Calu3 (cell line): ENCODE measurements at regions not wholly inside any gene's neighbourhood (a gene's known extent, or its start where the extent isn't known, plus 50 kb on each side); places are given as distances from the start of the nearest gene placed in this dataset.

ENCODE experiments used
- BruUV-seq: library from RNA; stranded (reverse); fragments of 400-500 nt; replicated peaks from 2 replicates; lab custom pipeline; 2021; lab: Mats Ljungman, UMichigan
- CTCF ChIA-PET: fragments of 300-600 bp; sonication (Branson Sonifier 250); formaldehyde crosslinking; loops from one replicate; lab custom pipeline; 2022; ENCODE audit warnings: antibody characterized with exemption; lab: Charles Lee
- DNase-seq: peaks from one replicate; pipeline ENCODE4 v3.0.0; 2022
- H3K27ac Mint-ChIP-seq: one replicate; pipeline ENCODE4 v1.8.0; 2022; ENCODE audit warnings: mixed read lengths; ENCODE audit not compliant: unreplicated experiment
- H3K27me3 Mint-ChIP-seq: one replicate; pipeline ENCODE4 v1.8.0; 2022; ENCODE audit warnings: mixed read lengths; ENCODE audit not compliant: unreplicated experiment
- H3K36me3 Mint-ChIP-seq: one replicate; pipeline ENCODE4 v1.8.0; 2022; ENCODE audit warnings: mild to moderate bottlenecking, moderate library complexity, mixed read lengths; ENCODE audit not compliant: insufficient read depth, unreplicated experiment
- H3K4me1 Mint-ChIP-seq: one replicate; pipeline ENCODE4 v1.8.0; 2022; ENCODE audit warnings: mild to moderate bottlenecking, low read depth, mixed read lengths; ENCODE audit not compliant: unreplicated experiment
- H3K4me3 Mint-ChIP-seq: one replicate; pipeline ENCODE4 v1.8.0; 2022; ENCODE audit warnings: mild to moderate bottlenecking, low read depth, moderate library complexity, mixed read lengths; ENCODE audit not compliant: unreplicated experiment
- H3K9me3 Mint-ChIP-seq: one replicate; pipeline ENCODE4 v1.8.0; 2022; ENCODE audit warnings: low read depth, mixed read lengths; ENCODE audit not compliant: unreplicated experiment
- intact Hi-C: fragments of 100-400 bp; cut with micrococcal nuclease; formaldehyde crosslinking; loops from one replicate; pipeline ENCODE4 v1.10.0; 2022; ENCODE audit not compliant: unreplicated experiment
- TF ChIP-seq, protein P1 (sequence below): fragments of 200-600 bp; IDR thresholded peaks from one replicate; pipeline ENCODE4 v1.8.0; 2022; ENCODE audit warnings: antibody characterized with exemption; ENCODE audit not compliant: unreplicated experiment

DNA sequence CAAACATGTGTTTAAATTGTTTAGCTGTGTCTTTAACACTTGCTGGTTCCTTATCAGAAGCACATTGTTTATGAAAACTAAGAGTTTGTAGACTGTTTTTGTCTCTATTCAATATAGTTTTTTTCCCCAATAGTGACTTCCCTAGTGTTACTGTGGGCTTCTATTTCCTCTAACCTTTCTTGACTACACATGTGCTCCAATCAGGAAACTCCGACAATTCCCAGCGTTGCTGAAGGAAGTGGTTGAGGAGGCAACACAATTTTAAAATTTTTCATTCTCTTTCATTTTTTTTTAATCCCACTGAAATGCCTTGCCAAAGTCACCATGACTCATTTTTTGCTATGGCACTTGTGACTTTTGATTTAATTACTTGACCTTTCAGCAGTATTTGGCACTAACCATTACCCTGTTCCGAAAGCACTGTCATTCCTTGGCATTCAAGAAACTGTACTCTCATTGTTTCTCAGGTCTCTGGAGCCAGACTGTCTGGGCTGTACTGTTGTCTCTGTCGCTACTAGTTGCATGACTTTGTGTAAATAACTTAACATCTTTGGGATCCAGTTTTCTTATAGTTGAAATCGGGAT is 67.6 kb upstream of the FREM3 start:
- Mint-ChIP-seq H3K36me3 (no peaks in the 10 kb centered on the region), H3K4me1 (no peaks in the 10 kb centered on the region), H3K27ac (no peak overlapping the region), H3K27me3 (no peaks in the 10 kb centered on the region), H3K4me3 (no peak overlapping the region), H3K9me3 (no peaks in the 10 kb centered on the region)
- DNase-seq = peak; percentile 2
- BruUV-seq = no TSS peak
- CTCF ChIA-PET = no interaction called here
- intact Hi-C loops = loop anchor here (10.0 kb wide), 1 partner anchor 193 kb away; no protein-coding TSS in a partner anchor
- TF ChIP-seq, protein P1, sequence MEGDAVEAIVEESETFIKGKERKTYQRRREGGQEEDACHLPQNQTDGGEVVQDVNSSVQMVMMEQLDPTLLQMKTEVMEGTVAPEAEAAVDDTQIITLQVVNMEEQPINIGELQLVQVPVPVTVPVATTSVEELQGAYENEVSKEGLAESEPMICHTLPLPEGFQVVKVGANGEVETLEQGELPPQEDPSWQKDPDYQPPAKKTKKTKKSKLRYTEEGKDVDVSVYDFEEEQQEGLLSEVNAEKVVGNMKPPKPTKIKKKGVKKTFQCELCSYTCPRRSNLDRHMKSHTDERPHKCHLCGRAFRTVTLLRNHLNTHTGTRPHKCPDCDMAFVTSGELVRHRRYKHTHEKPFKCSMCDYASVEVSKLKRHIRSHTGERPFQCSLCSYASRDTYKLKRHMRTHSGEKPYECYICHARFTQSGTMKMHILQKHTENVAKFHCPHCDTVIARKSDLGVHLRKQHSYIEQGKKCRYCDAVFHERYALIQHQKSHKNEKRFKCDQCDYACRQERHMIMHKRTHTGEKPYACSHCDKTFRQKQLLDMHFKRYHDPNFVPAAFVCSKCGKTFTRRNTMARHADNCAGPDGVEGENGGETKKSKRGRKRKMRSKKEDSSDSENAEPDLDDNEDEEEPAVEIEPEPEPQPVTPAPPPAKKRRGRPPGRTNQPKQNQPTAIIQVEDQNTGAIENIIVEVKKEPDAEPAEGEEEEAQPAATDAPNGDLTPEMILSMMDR = no peak

DNA sequence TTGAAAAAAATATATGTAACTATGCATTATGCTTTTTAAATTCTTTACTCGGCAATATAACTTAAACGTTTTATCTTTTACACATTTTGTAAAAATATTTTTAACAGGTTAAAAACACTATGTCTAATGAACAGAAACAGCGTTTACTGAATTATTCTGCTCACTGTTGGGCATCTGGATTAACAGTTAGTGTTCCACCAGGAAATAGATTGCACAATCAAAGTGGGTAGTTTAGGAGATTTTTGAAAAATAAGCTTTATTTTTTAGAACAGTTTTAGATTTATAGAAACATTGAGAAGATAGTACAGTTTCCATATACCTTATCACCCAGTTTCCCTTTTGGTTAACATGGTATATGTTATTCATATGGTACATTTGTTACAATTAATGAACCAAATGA is 63.1 kb upstream of the FREM3 start:
- BruUV-seq = no TSS peak
- Mint-ChIP-seq H3K27me3 (no peaks in the 10 kb centered on the region), H3K36me3 (no peaks in the 10 kb centered on the region), H3K27ac (no peak overlapping the region), H3K4me3 (no peak overlapping the region), H3K4me1 (no peaks in the 10 kb centered on the region), H3K9me3 (no peaks in the 10 kb centered on the region)
- intact Hi-C loops = loop anchor here (10.0 kb wide), 1 partner anchor 189 kb away; no protein-coding TSS in a partner anchor
- no peak for DNase-seq
- TF ChIP-seq, protein P1 = no peak
- CTCF ChIA-PET = no interaction called here

DNA sequence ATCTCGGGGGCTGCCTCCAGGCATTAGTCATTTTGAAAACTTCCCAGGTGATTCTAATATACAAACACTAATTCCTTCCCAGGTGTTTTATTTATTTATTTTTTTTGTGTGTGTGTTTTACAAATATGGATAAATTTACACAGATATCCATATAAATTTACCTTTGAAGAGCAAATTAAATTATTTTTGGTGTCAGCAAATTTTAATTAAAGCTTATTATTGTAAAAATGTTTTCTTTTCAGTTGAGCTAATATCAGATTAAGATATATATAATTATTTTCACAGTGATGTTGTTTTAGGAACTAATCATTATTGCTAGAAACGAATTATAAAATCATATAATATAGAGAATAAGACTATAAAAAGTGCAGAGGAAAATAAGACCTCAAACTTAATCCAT is 62.0 kb upstream of the FREM3 start:
- Mint-ChIP-seq H3K4me3 (no peak overlapping the region), H3K4me1 (no peaks in the 10 kb centered on the region), H3K36me3 (no peaks in the 10 kb centered on the region), H3K9me3 (no peaks in the 10 kb centered on the region), H3K27ac (no peak overlapping the region), H3K27me3 (no peaks in the 10 kb centered on the region)
- intact Hi-C loops = loop anchor here (10.0 kb wide), 1 partner anchor 188 kb away; no protein-coding TSS in a partner anchor
- DNase-seq = no peak
- BruUV-seq = no TSS peak
- TF ChIP-seq, protein P1 = no peak
- CTCF ChIA-PET = no interaction called here
